GM12878 (cell line): ENCODE measurements at regions not wholly inside any gene's neighbourhood (a gene's known extent, or its start where the extent isn't known, plus 50 kb on each side); places are given as distances from the start of the nearest gene placed in this dataset.

ENCODE experiments used
- ATAC-seq: fragments of 200-7000 bp; cut with Tn5 transposase; 3 replicates; pipeline ENCODE4 v1.9.1; 2020; ENCODE audit warnings: mild to moderate bottlenecking, moderate library complexity
- BruUV-seq: library from RNA; stranded (reverse); fragments of 400-500 nt; replicated peaks from 2 replicates; lab custom pipeline; 2021; lab: Mats Ljungman, UMichigan
- CTCF ChIA-PET: fragments of 300-600 bp; sonication (Branson Sonifier 250); formaldehyde crosslinking; extraction: SDS; loops from one replicate; lab custom pipeline; 2021; ENCODE audit warnings: inconsistent platforms; lab: Yijun Ruan, JAX
- POLR2A ChIA-PET: fragments of 350-600 bp; formaldehyde crosslinking; extraction: SDS; loops from one replicate; lab custom pipeline; 2021; ENCODE audit warnings: inconsistent platforms; lab: Charles Lee
- RAD21 ChIA-PET: fragments of 300-600 bp; sonication (Branson Sonifier 250); formaldehyde crosslinking; loops from one replicate; lab custom pipeline; 2023; ENCODE audit warnings: antibody characterized with exemption; ENCODE audit not compliant: unreplicated experiment; lab: Charles Lee
- SMC1A ChIA-PET: fragments of 300-600 bp; sonication (Branson Sonifier 250); formaldehyde crosslinking; loops from one replicate; lab custom pipeline; 2023; ENCODE audit not compliant: unreplicated experiment, uncharacterized antibody; lab: Charles Lee
- DNase-seq: peaks from one replicate; pipeline ENCODE4 v3.0.0-alpha.2; 2011; ENCODE audit warnings: low read depth, low spot score
- FAIRE-seq: peaks from 3 replicates; lab custom pipeline; 2011; peaks lifted over from hg19 to GRCh38; lab: Jason Lieb, UNC
- H2AFZ ChIP-seq: 2 replicates; pipeline ENCODE4 v1.6.0; 2011; ENCODE audit warnings: low read depth, low read length, control low read depth; ENCODE audit not compliant: control insufficient read depth
- H3K27ac ChIP-seq: 2 replicates; pipeline ENCODE4 v1.5.1; 2011; ENCODE audit warnings: control low read depth; ENCODE audit not compliant: control insufficient read depth, insufficient read depth
- H3K27me3 ChIP-seq, 2 experiments: replicated peaks in 1 of 2; 2 replicates each; pipeline versions ENCODE4 v1.6.0 to v1.6.1; 2011; ENCODE audit warnings: low read length in 1 of 2; ENCODE audit not compliant: control insufficient read depth in 2 of 2, insufficient read depth in 2 of 2
- H3K36me3 ChIP-seq, 2 experiments: 2 replicates each; pipeline ENCODE4 v1.5.1; 2011; ENCODE audit warnings: low read length in 1 of 2; ENCODE audit not compliant: control insufficient read depth in 2 of 2, insufficient read depth in 2 of 2
- H3K4me1 ChIP-seq: 2 replicates; pipeline ENCODE4 v1.6.1; 2011; ENCODE audit warnings: mild to moderate bottlenecking, low read length, moderate library complexity, mixed read lengths; ENCODE audit not compliant: control insufficient read depth, insufficient read depth
- H3K4me2 ChIP-seq: 2 replicates; pipeline ENCODE4 v1.6.0; 2011; ENCODE audit warnings: control low read depth; ENCODE audit not compliant: control insufficient read depth, insufficient read depth
- H3K4me3 ChIP-seq: fragments of 200-600 bp; sonication (generic); 2 replicates; pipeline ENCODE4 v1.5.1; 2016
- H3K79me2 ChIP-seq: 2 replicates; pipeline ENCODE4 v1.6.0; 2011; ENCODE audit warnings: low read length; ENCODE audit not compliant: control insufficient read depth, insufficient read depth
- H3K9ac ChIP-seq: 2 replicates; pipeline ENCODE4 v1.8.0; 2011; ENCODE audit warnings: low read length, control low read depth, mixed read lengths; ENCODE audit not compliant: control insufficient read depth, insufficient read depth
- H3K9me3 ChIP-seq: replicated peaks from 3 replicates; pipeline ENCODE4 v1.5.1; 2011; ENCODE audit warnings: mild to moderate bottlenecking, low read length; ENCODE audit not compliant: control insufficient read depth, insufficient read depth
- H4K20me1 ChIP-seq: 2 replicates; pipeline ENCODE4 v1.6.0; 2011; ENCODE audit not compliant: control insufficient read depth, insufficient read depth
- BMI1 ChIP-seq: fragments of 450-650 bp; IDR thresholded peaks from 2 replicates; pipeline ENCODE4 v1.6.1; 2016; ENCODE audit warnings: mild to moderate bottlenecking, moderate library complexity, borderline replicate concordance
- CBFB ChIP-seq: IDR thresholded peaks from 2 replicates; pipeline ENCODE4 v1.6.1; 2016; ENCODE audit warnings: antibody characterized with exemption, low read depth
- CHD1 ChIP-seq: IDR thresholded peaks from 2 replicates; pipeline ENCODE4 v1.6.1; 2012; ENCODE audit warnings: low read depth, low read length, improper control_type of control experiment
- E2F4 ChIP-seq: IDR thresholded peaks from 2 replicates; pipeline ENCODE4 v1.6.1; 2012; ENCODE audit warnings: low read depth, low read length, improper control_type of control experiment
- EP300 ChIP-seq, 2 experiments: fragments of 150-350 bp in 1 of 2; IDR thresholded peaks; 2 replicates each; pipeline ENCODE4 v1.6.1; 2011 to 2012; ENCODE audit warnings: low read depth in 2 of 2, low read length in 2 of 2, borderline replicate concordance in 1 of 2, improper control_type of control experiment in 1 of 2, inconsistent platforms in 1 of 2; ENCODE audit not compliant: control insufficient read depth in 1 of 2
- FOXM1 ChIP-seq: IDR thresholded peaks from 2 replicates; pipeline ENCODE4 v1.6.1; 2012; ENCODE audit warnings: low read depth, mild to moderate bottlenecking, inconsistent platforms, low read length, moderate library complexity
- GATAD2B ChIP-seq: fragments of 450-650 bp; conservative IDR thresholded peaks from 2 replicates; pipeline ENCODE4 v1.6.1; 2017; ENCODE audit warnings: low read depth, mild to moderate bottlenecking, moderate library complexity
- KAT2A ChIP-seq: conservative IDR thresholded peaks from 2 replicates; pipeline ENCODE4 v1.6.1; 2011; ENCODE audit warnings: low read depth, low read length; ENCODE audit not compliant: control insufficient read depth
- MAX ChIP-seq: IDR thresholded peaks from 2 replicates; pipeline ENCODE4 v1.6.1; 2012; ENCODE audit warnings: low read depth, low read length, improper control_type of control experiment
- MEF2B ChIP-seq: fragments of 450-650 bp; IDR thresholded peaks from 2 replicates; pipeline ENCODE4 v1.6.1; 2018; ENCODE audit warnings: mild to moderate bottlenecking, moderate library complexity; ENCODE audit not compliant: partially characterized antibody, poor library complexity, severe bottlenecking
- MYB ChIP-seq: fragments of 150-350 bp; IDR thresholded peaks from 2 replicates; pipeline ENCODE4 v1.6.1; 2014; ENCODE audit warnings: mild to moderate bottlenecking, low read depth, low read length, borderline replicate concordance
- POLR2AphosphoS2 ChIP-seq: IDR thresholded peaks from 2 replicates; pipeline ENCODE4 v1.6.1; 2011; ENCODE audit warnings: low read depth, mild to moderate bottlenecking, low read length, improper control_type of control experiment, moderate library complexity
- RB1 ChIP-seq: fragments of 450-650 bp; formaldehyde crosslinking; IDR thresholded peaks from 2 replicates; pipeline ENCODE4 v1.6.1; 2017; ENCODE audit warnings: mild to moderate bottlenecking, borderline replicate concordance
- ZNF622 ChIP-seq: fragments of 450-650 bp; IDR thresholded peaks from 2 replicates; pipeline ENCODE4 v1.6.1; 2017; ENCODE audit warnings: mild to moderate bottlenecking, inconsistent platforms
- in situ Hi-C: fragments of 300-500 bp; cut with MboI; formaldehyde crosslinking; loops from 9 replicates; pipeline ENCODE4 v1.14.3; 2018; ENCODE audit warnings: mixed read lengths
- intact Hi-C: fragments of 100-400 bp; cut with micrococcal nuclease; formaldehyde crosslinking; loops from one replicate; pipeline ENCODE4 v1.14.2; 2022; ENCODE audit not compliant: unreplicated experiment

GRCh38 chr16:51907680-51908079 is 639.3 kb downstream of the TOX3 start:
- no peaks in the 10 kb centered on the region for H3K4me1 ChIP-seq
- TF ChIP-seq BMI1 (no peak), MYB (no peak), ZNF622 (no peak), KAT2A (no peak), MEF2B (no peak), GATAD2B (no peak), CBFB (no peak), E2F4 (no peak), MAX (no peak), CHD1 (no peak), FOXM1 (no peak), POLR2AphosphoS2 (no peak), RB1 (no peak), EP300 (IDR thresholded peaks at IDR 0.05; ENCODE audit: borderline replicate concordance in 1 of 2, control insufficient read depth in 1 of 2, low read depth in 2 of 2, low read length in 2 of 2) (no peak)
- TF ChIP-seq, all 136 proteins: peak for 0
- Histone ChIP-seq H3K36me3 (no peaks in the 10 kb centered on the region), H3K79me2 (no peaks in the 10 kb centered on the region), H3K27ac (no peak overlapping the region), H3K9ac (no peak overlapping the region), H2AFZ (no peak overlapping the region), H3K27me3 (no peaks in the 10 kb centered on the region), H4K20me1 (no peaks in the 10 kb centered on the region), H3K9me3 (no peaks in the 10 kb centered on the region), H3K4me3 (no peak overlapping the region), H3K4me2 (no peak overlapping the region)
- ChIA-PET POLR2A (no interaction called here), RAD21 (no interaction called here), CTCF (no interaction called here), SMC1A (no interaction called here)
- in situ Hi-C loops (no loop called here), intact Hi-C loops (no loop called here)
- DNase-seq (no peak), ATAC-seq (no peak), FAIRE-seq (no peak)
- BruUV-seq = no TSS peak
